ENCODE measurements at regions not wholly inside any gene's neighbourhood (a gene's known extent, or its start where the extent isn't known, plus 50 kb on each side); places are given as distances from the start of the nearest gene placed in this dataset.

GRCh38 chr20:41818991-41819390, 200.8 kb upstream of the CHD6 start:
- no peak overlapping the region for H2AK5ac ChIP-seq (ENCODE audit: low read depth, low read length)
- H3K79me1 ChIP-seq (ENCODE audit: low read depth, low read length): no peaks in the 10 kb centered on the region
- no peak overlapping the region for H3K4me3 ChIP-seq (ENCODE audit: extremely low read depth in 1 of 4, insufficient read depth in 2 of 4, low read depth in 3 of 4, low read length in 4 of 4)
- H3K14ac ChIP-seq (ENCODE audit: insufficient read length): no peak overlapping the region
- no peaks in the 10 kb centered on the region for H3K36me3 ChIP-seq (ENCODE audit: control insufficient read depth in 2 of 4, insufficient read depth in 4 of 4, low read length in 3 of 4)
- POLR2A ChIA-PET (ENCODE audit: partially characterized antibody): no interaction called here
- H3K18ac ChIP-seq (ENCODE audit: extremely low read depth, low read length): no peak overlapping the region
- H3K9me3 ChIP-seq (ENCODE audit: insufficient read depth in 2 of 2, low read depth in 1 of 2, low read length in 1 of 2): no peaks in the 10 kb centered on the region
- H3K27ac ChIP-seq (ENCODE audit: low read depth, low read length): no peak overlapping the region
- no peak overlapping the region for H2BK5ac ChIP-seq (ENCODE audit: low read depth, low read length)
- H4K8ac ChIP-seq (ENCODE audit: extremely low read depth, insufficient read depth, low read length): no peak overlapping the region
- no peak overlapping the region; a peak in 1 of 4 replicates for H3K4me2 ChIP-seq (ENCODE audit: insufficient read depth in 1 of 2, low read depth in 2 of 2, low read length in 2 of 2)
- H3K9ac ChIP-seq (replicated peaks in 1 of 4; ENCODE audit: extremely low read depth in 1 of 4, low read depth in 3 of 4, low read length in 3 of 4): no peak overlapping the region
- no peaks in the 10 kb centered on the region for H3K23me2 ChIP-seq (ENCODE audit: low read depth, low read length)
- TF ChIP-seq PHF8 (conservative IDR thresholded peaks at IDR 0.05; ENCODE audit: low read depth, low read length): no peak
- TF ChIP-seq SIRT6 (IDR thresholded peaks at IDR 0.05; ENCODE audit: low read length): no peak
- TF ChIP-seq KDM5A (IDR thresholded peaks at IDR 0.05; ENCODE audit: low read length): no peak
- no peak for TF ChIP-seq SUZ12 (IDR thresholded peaks at IDR 0.05; ENCODE audit: low read length)
- TF ChIP-seq TBP (IDR thresholded peaks at IDR 0.05; ENCODE audit: low read depth, low read length): no peak
- TF ChIP-seq FOSL1 (IDR thresholded peaks at IDR 0.05; ENCODE audit: insufficient read depth, low read depth, low read length): no peak
- TF ChIP-seq KDM1A (IDR thresholded peaks at IDR 0.05; ENCODE audit: borderline replicate concordance, low read length): no peak
- no peak for TF ChIP-seq GTF2F1 (IDR thresholded peaks at IDR 0.05; ENCODE audit: borderline replicate concordance, low read depth, low read length)
- TF ChIP-seq RBBP5 (IDR thresholded peaks at IDR 0.05; ENCODE audit: borderline replicate concordance, low read depth, low read length): no peak
- TF ChIP-seq SP1 (IDR thresholded peaks at IDR 0.05; ENCODE audit: low read depth, low read length): no peak
- TF ChIP-seq ZNF274 (IDR thresholded peaks at IDR 0.05; ENCODE audit: borderline replicate concordance, extremely low read depth, low read length): no peak
- no peak for TF ChIP-seq POU5F1 (IDR thresholded peaks at IDR 0.05; ENCODE audit: low read depth, low read length)
- no peaks in the 10 kb centered on the region for H4K20me1 ChIP-seq (replicated peaks in 1 of 2; ENCODE audit: control insufficient read depth in 1 of 2, insufficient read depth in 2 of 2, low read length in 2 of 2)
- no peak overlapping the region for H3K56ac ChIP-seq (replicated peaks; ENCODE audit: insufficient read length, low read depth, low read length)
- H2BK15ac ChIP-seq (ENCODE audit: low read length): no peak overlapping the region
- no peaks in the 10 kb centered on the region for H3K4me1 ChIP-seq (replicated peaks in 1 of 4; ENCODE audit: control insufficient read depth in 3 of 4, insufficient read depth in 4 of 4, low read length in 3 of 4)
- H3K79me2 ChIP-seq (ENCODE audit: control insufficient read depth in 1 of 2, insufficient read depth in 2 of 2, low read length in 2 of 2): no peaks in the 10 kb centered on the region
- DNase-seq (ENCODE audit: low read depth in 1 of 2, low spot score in 2 of 2): no peak
- FAIRE-seq: no peak
- no peak overlapping the region for H2BK12ac ChIP-seq (ENCODE audit: low read depth, low read length)
- no peaks in the 10 kb centered on the region for H3K27me3 ChIP-seq (replicated peaks in 1 of 4; ENCODE audit: control insufficient read depth in 3 of 4, extremely low read depth in 1 of 4, insufficient read depth in 3 of 4, low read length in 3 of 4)
- H2AFZ ChIP-seq (ENCODE audit: low read length): no peak overlapping the region
- H3K23ac ChIP-seq (ENCODE audit: insufficient read length): no peak overlapping the region
- 91% methylated on average over 5 of the region's 5 CpGs; no CpG with 5 or more reads in 1 of the 2 experiments for WGBS, 2 experiments (ENCODE audit: extremely low coverage in 1 of 2, insufficient coverage in 1 of 2, insufficient read length in 1 of 2, insufficient replicate concordance in 2 of 2, low coverage in 1 of 2, low lambda C conversion rate in 2 of 2, missing lambda C conversion rate in 1 of 2)
- CTCF ChIA-PET (ENCODE audit: partially characterized antibody): interaction anchor here (0.7 to 0.8 kb wide), 2 partner anchors 84 to 962 kb away, joined by 3 to 4 read pairs; no protein-coding TSS in a partner anchor
- H4K91ac ChIP-seq (replicated peaks; ENCODE audit: insufficient read length, low read length): no peak overlapping the region
- no peak overlapping the region for H2BK120ac ChIP-seq (replicated peaks; ENCODE audit: low read depth, low read length)
- H3K4ac ChIP-seq (replicated peaks; ENCODE audit: insufficient read length, low read depth, low read length): no peak overlapping the region
- H4K5ac ChIP-seq (ENCODE audit: insufficient read length, low read depth, low read length): no peak overlapping the region
- no peak overlapping the region for H2BK20ac ChIP-seq (ENCODE audit: low read length)

Data from H1 (cell line).